ENCODE measurements at regions not wholly inside any gene's neighbourhood (a gene's known extent, or its start where the extent isn't known, plus 50 kb on each side); places are given as distances from the start of the nearest gene placed in this dataset.

DNA sequence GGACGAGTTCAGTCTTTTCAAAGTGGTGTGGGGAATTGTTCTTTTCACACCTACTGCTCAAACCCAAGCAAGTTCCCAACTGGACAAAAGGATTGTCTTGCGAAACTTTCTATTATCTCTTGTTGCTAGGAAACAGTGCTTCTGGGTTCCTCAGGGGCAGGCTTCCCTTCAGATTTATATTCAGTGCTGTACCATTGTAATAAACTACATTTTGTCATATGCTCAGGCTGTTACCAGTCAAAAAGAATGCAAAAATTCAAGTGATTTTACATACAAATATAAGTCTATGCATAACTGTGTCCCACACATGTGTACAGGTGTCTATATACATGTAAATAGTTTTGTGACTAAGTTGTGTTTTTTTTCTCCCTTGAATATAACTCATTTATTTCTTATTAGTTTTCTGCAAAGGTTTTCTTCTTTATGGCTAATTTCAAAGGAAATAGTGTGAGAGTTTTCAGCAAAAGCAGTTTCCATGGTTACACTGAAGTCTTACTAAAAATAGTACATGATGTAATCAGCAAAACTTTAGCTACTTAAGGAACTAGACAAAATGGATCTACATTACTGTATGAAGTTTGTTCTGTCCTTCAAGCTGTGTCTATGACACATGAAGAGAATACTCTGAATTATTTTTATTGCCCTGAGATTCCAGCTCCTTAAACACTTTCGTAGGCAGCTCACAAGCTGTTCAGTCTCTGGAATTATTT, 430.2 kb upstream of the TMPO start:
- no peaks in the 10 kb centered on the region for H3K4me1 ChIP-seq (ENCODE audit: control insufficient read depth, insufficient read depth, low read length, poor library complexity, severe bottlenecking)
- H3K4me3 ChIP-seq (ENCODE audit: insufficient read depth, low read depth, low read length, poor library complexity, severe bottlenecking), result no peak overlapping the region
- H3K27me3 ChIP-seq (replicated peaks; ENCODE audit: control insufficient read depth, insufficient read depth, low read length, poor library complexity, severe bottlenecking), result no peaks in the 10 kb centered on the region
- DNase-seq, result no peak
- no peaks in the 10 kb centered on the region for H3K9me3 ChIP-seq (ENCODE audit: control insufficient read depth, low read length)
- H3K36me3 ChIP-seq (ENCODE audit: control insufficient read depth, insufficient read depth, low read length), result no peaks in the 10 kb centered on the region
- H3K27ac ChIP-seq (ENCODE audit: insufficient read depth, low read length, poor library complexity, severe bottlenecking), result no peak overlapping the region

DNA sequence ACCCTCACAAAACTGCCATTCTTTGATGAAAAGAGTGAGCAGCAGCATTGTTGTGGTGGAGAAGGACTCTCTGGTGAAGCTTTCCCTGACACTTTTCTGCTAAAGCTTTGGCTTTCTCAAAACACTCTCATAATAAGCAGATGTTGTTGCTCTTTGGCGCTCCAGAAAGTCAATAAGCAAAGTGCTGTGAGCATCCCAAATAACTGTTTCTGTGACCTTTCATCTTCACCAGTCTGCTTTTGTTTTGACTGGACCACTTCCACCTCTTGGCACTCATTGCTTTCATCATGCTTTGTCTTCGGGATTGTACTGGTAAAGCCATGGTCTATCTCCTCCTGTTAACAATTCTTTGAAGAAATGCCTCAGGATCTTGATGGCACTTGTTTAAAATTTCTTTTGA, 424.7 kb upstream of the TMPO start:
- no peak overlapping the region for H3K4me3 ChIP-seq (ENCODE audit: insufficient read depth, low read depth, low read length, poor library complexity, severe bottlenecking)
- no peak for DNase-seq
- no peaks in the 10 kb centered on the region for H3K4me1 ChIP-seq (ENCODE audit: control insufficient read depth, insufficient read depth, low read length, poor library complexity, severe bottlenecking)
- H3K9me3 ChIP-seq (ENCODE audit: control insufficient read depth, low read length), result no peaks in the 10 kb centered on the region
- H3K36me3 ChIP-seq (ENCODE audit: control insufficient read depth, insufficient read depth, low read length), result no peaks in the 10 kb centered on the region
- H3K27ac ChIP-seq (ENCODE audit: insufficient read depth, low read length, poor library complexity, severe bottlenecking), result no peak overlapping the region
- H3K27me3 ChIP-seq (replicated peaks; ENCODE audit: control insufficient read depth, insufficient read depth, low read length, poor library complexity, severe bottlenecking), result no peaks in the 10 kb centered on the region

DNA sequence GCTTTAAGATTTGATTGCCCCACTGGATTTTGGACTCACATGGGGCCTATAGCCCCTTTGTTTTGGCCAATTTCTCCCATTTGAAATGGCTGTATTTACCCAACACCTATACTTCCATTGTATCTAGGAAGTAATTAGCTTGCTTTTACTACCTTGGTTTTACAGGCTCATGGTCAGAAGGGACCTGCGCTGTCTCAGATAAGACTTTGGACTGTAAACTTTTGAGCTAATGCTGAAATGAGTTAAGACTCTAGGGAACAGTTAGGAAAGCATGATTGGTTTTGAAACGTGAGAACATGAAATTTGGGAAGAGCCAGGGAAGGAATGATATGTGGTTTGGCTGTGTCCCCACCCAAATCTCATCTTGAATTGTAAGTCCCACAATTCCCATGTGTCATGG, 419.0 kb upstream of the TMPO start:
- H3K27me3 ChIP-seq (replicated peaks; ENCODE audit: control insufficient read depth, insufficient read depth, low read length, poor library complexity, severe bottlenecking), result no peaks in the 10 kb centered on the region
- no peak for DNase-seq
- no peak overlapping the region for H3K4me3 ChIP-seq (ENCODE audit: insufficient read depth, low read depth, low read length, poor library complexity, severe bottlenecking)
- H3K27ac ChIP-seq (ENCODE audit: insufficient read depth, low read length, poor library complexity, severe bottlenecking), result no peak overlapping the region
- no peaks in the 10 kb centered on the region for H3K4me1 ChIP-seq (ENCODE audit: control insufficient read depth, insufficient read depth, low read length, poor library complexity, severe bottlenecking)
- H3K36me3 ChIP-seq (ENCODE audit: control insufficient read depth, insufficient read depth, low read length), result no peaks in the 10 kb centered on the region
- H3K9me3 ChIP-seq (ENCODE audit: control insufficient read depth, low read length), result no peaks in the 10 kb centered on the region

DNA sequence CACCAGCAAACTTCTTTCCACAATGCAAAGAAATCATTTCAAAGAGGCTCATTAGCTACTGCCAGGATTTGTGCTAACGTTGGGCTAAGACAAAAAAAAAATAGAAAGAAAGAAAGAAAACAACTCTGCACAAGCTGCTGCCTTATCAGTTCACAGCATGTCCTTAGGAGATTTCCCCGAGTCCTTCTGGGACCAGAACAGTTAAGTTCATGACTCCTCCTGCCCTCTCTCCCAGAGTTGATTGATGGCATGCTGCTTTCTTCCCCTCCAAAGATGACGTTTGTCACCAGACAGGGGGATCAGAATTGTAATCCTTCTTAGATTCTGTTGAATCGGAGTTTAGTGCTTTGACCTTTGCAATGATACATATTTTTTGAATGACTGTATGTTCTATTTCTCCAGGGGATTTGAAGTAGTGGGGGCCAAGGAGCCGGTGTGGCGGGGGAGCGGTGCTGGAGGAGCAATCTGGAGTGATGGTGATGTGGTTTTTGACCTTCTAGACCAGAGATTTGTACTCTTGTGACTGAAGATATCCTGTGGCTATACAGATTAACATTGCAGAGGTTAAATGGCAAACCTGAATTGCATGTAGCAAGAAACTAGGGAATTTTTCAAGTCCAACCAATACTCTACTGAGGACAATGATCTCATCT, 409.2 kb upstream of the TMPO start:
- H3K27me3 ChIP-seq (replicated peaks; ENCODE audit: control insufficient read depth, insufficient read depth, low read length, poor library complexity, severe bottlenecking), result no peaks in the 10 kb centered on the region
- DNase-seq, result no peak
- no peaks in the 10 kb centered on the region for H3K9me3 ChIP-seq (ENCODE audit: control insufficient read depth, low read length)

DNA sequence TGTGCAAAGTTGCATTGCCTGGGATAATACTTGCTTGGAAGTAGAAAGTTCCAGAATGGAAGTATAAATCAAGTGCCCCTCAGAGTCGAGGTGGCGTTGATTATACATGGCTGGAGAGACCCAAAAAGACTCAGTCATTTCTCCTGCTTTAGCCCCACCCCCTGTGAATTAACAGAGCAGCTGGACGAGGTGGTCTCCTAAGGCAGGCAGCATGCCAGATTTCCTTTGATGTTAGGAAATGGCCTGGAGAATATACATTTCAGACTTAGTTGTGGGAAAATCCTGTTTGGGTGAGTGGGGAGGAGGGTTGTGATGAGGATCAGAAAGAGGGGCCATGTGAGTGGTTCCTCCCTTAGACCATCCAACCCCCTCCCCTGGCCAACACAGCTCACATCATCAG, 406.1 kb upstream of the TMPO start:
- Histone ChIP-seq H3K27ac (ENCODE audit: insufficient read depth, low read length, poor library complexity, severe bottlenecking) (no peak overlapping the region), H3K4me1 (ENCODE audit: control insufficient read depth, insufficient read depth, low read length, poor library complexity, severe bottlenecking) (no peaks in the 10 kb centered on the region)

More for the DNA sequence above, 409.2 kb upstream of the TMPO start:
- H3K4me1 ChIP-seq (ENCODE audit: control insufficient read depth, insufficient read depth, low read length, poor library complexity, severe bottlenecking), result no peaks in the 10 kb centered on the region
- no peaks in the 10 kb centered on the region for H3K36me3 ChIP-seq (ENCODE audit: control insufficient read depth, insufficient read depth, low read length)
- no peak overlapping the region for H3K4me3 ChIP-seq (ENCODE audit: insufficient read depth, low read depth, low read length, poor library complexity, severe bottlenecking)
- no peak overlapping the region for H3K27ac ChIP-seq (ENCODE audit: insufficient read depth, low read length, poor library complexity, severe bottlenecking)

DNA sequence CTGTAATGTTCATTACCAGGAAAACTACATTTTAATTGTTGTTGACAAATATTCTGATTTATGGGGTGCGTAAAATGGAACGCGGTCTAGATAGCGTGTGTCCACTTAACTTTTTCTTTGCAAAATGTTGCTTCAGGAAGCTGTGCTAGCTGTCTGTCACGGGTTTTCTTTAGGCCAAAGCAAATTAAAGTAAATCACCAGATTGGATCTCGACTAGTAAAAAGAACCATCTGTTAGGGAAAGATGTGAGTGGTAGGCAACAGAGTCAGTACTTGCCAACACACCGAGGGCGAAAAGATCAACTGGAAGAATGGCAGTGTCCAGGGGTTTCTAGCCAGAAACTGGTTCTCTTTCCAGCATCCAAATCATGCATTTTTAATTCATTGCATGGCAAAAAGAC, 404.9 kb upstream of the TMPO start:
- DNase-seq, result no peak
- no peaks in the 10 kb centered on the region for H3K27me3 ChIP-seq (replicated peaks; ENCODE audit: control insufficient read depth, insufficient read depth, low read length, poor library complexity, severe bottlenecking)
- no peak overlapping the region for H3K27ac ChIP-seq (ENCODE audit: insufficient read depth, low read length, poor library complexity, severe bottlenecking)
- no peaks in the 10 kb centered on the region for H3K36me3 ChIP-seq (ENCODE audit: control insufficient read depth, insufficient read depth, low read length)
- no peaks in the 10 kb centered on the region for H3K9me3 ChIP-seq (ENCODE audit: control insufficient read depth, low read length)
- no peaks in the 10 kb centered on the region for H3K4me1 ChIP-seq (ENCODE audit: control insufficient read depth, insufficient read depth, low read length, poor library complexity, severe bottlenecking)
- no peak overlapping the region for H3K4me3 ChIP-seq (ENCODE audit: insufficient read depth, low read depth, low read length, poor library complexity, severe bottlenecking)

More for the DNA sequence above, 406.1 kb upstream of the TMPO start:
- no peaks in the 10 kb centered on the region for H3K27me3 ChIP-seq (replicated peaks; ENCODE audit: control insufficient read depth, insufficient read depth, low read length, poor library complexity, severe bottlenecking)
- DNase-seq, result no peak
- H3K4me3 ChIP-seq (ENCODE audit: insufficient read depth, low read depth, low read length, poor library complexity, severe bottlenecking), result no peak overlapping the region
- H3K36me3 ChIP-seq (ENCODE audit: control insufficient read depth, insufficient read depth, low read length), result no peaks in the 10 kb centered on the region
- H3K9me3 ChIP-seq (ENCODE audit: control insufficient read depth, low read length), result no peaks in the 10 kb centered on the region

DNA sequence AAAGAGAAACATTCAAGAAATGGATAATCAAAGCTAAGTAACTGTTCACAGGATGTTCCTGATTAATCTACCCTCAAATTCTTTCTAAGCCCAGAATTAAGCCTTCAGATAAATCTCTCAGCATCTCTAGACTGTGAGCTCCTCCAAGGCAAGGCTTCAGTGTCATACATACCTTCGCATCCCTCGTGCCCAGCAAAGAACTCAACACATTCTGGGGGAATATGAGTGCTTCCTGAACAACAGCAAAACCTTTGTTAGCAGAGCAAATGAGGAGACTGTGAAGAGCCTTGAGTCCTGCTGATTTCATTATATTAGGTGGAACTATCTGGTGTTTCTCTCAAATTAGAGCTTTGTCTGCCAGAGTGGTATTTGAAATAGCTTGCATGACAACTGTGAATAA, 401.8 kb upstream of the TMPO start:
- Histone ChIP-seq H3K4me1 (ENCODE audit: control insufficient read depth, insufficient read depth, low read length, poor library complexity, severe bottlenecking) (no peaks in the 10 kb centered on the region), H3K4me3 (ENCODE audit: insufficient read depth, low read depth, low read length, poor library complexity, severe bottlenecking) (no peak overlapping the region), H3K36me3 (ENCODE audit: control insufficient read depth, insufficient read depth, low read length) (no peaks in the 10 kb centered on the region), H3K27ac (ENCODE audit: insufficient read depth, low read length, poor library complexity, severe bottlenecking) (no peak overlapping the region), H3K9me3 (ENCODE audit: control insufficient read depth, low read length) (no peaks in the 10 kb centered on the region), H3K27me3 (replicated peaks; ENCODE audit: control insufficient read depth, insufficient read depth, low read length, poor library complexity, severe bottlenecking) (no peaks in the 10 kb centered on the region)
- no peak for DNase-seq

DNA sequence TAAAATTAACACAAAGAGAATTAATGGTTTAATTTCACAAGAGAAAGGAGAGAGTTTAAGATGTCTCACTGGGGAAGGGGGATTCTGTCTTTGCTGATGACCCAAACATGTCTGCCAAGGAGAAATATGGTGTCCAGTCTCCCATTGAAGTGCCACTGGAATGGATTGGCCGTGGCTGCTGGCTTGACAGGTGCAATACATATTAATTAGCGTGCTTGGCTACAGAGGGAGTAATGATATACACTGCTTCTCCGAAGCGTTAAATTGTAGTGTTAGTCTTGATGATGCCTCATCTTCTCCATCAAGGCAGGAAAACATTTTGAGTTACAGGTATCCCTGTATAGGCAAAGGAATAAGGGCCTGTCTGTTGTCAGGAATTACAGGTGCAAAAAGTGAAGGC, 393.4 kb upstream of the TMPO start:
- no peak for DNase-seq
- no peaks in the 10 kb centered on the region for H3K36me3 ChIP-seq (ENCODE audit: control insufficient read depth, insufficient read depth, low read length)
- no peaks in the 10 kb centered on the region for H3K27me3 ChIP-seq (replicated peaks; ENCODE audit: control insufficient read depth, insufficient read depth, low read length, poor library complexity, severe bottlenecking)
- H3K4me3 ChIP-seq (ENCODE audit: insufficient read depth, low read depth, low read length, poor library complexity, severe bottlenecking), result no peak overlapping the region
- no peaks in the 10 kb centered on the region for H3K9me3 ChIP-seq (ENCODE audit: control insufficient read depth, low read length)
- no peak overlapping the region for H3K27ac ChIP-seq (ENCODE audit: insufficient read depth, low read length, poor library complexity, severe bottlenecking)
- H3K4me1 ChIP-seq (ENCODE audit: control insufficient read depth, insufficient read depth, low read length, poor library complexity, severe bottlenecking), result no peaks in the 10 kb centered on the region

DNA sequence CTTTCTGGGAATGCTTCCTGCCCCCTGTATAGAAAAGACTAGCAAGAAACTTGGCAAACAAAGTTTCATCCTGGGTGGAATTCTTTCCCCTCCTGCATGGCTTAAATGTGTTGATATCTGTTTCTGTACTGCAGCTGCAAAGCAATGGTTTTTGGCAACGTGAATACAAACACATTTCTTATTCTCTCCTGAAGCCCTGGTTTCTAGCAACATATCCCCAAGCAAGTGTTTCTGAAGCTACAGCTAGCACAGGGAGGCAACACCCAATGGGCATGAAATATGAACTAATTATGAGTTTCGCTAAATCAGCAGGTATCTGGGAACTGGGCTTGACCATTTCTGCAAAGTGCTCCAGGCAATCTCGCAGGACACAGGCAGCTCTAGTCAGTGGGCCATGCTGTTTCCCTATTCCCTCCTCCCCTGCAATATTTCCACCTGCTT, 392.3 kb upstream of the TMPO start:
- DNase-seq, result no peak
- no peaks in the 10 kb centered on the region for H3K36me3 ChIP-seq (ENCODE audit: control insufficient read depth, insufficient read depth, low read length)

DNA sequence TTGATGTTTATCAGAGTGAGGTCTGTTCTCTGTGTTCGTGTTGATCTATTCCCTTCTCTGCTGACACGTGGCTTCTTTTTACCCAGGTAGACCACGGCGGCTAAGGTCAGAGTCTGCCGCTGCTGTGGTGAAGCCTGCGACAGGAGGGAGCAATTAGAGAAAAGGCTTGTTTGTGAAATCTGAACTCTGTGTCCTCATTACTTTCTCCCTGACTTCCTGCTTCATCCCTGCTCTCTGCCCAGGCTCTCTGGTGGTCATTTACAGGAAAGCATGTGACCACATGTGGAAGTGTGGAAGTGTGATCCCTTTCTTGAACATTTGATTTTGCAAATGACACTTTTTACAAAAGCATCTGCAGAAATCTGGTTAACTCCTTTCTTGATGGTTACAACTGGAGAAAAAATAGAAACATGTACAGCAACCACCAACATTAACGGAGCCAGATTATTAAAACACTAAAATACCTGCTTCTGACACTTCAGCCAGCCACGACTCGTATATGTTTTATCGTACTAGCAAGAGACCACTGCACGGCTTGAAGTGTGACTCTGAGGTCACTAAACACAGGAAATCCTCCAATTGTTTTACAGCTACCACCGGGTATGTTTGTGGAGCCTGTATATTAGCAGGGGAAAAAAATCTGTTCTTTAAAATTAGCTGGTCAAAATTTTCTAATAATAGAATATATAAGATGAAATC, 388.6 kb upstream of the TMPO start:
- Histone ChIP-seq H3K27me3 (replicated peaks; ENCODE audit: control insufficient read depth, insufficient read depth, low read length, poor library complexity, severe bottlenecking) (no peaks in the 10 kb centered on the region), H3K9me3 (ENCODE audit: control insufficient read depth, low read length) (no peaks in the 10 kb centered on the region), H3K4me3 (ENCODE audit: insufficient read depth, low read depth, low read length, poor library complexity, severe bottlenecking) (no peak overlapping the region), H3K27ac (ENCODE audit: insufficient read depth, low read length, poor library complexity, severe bottlenecking) (no peak overlapping the region), H3K4me1 (ENCODE audit: control insufficient read depth, insufficient read depth, low read length, poor library complexity, severe bottlenecking) (no peaks in the 10 kb centered on the region), H3K36me3 (ENCODE audit: control insufficient read depth, insufficient read depth, low read length) (no peaks in the 10 kb centered on the region)
- DNase-seq, result no peak

More for the DNA sequence above, 392.3 kb upstream of the TMPO start:
- H3K27me3 ChIP-seq (replicated peaks; ENCODE audit: control insufficient read depth, insufficient read depth, low read length, poor library complexity, severe bottlenecking), result no peaks in the 10 kb centered on the region
- no peaks in the 10 kb centered on the region for H3K9me3 ChIP-seq (ENCODE audit: control insufficient read depth, low read length)
- no peak overlapping the region for H3K4me3 ChIP-seq (ENCODE audit: insufficient read depth, low read depth, low read length, poor library complexity, severe bottlenecking)
- H3K27ac ChIP-seq (ENCODE audit: insufficient read depth, low read length, poor library complexity, severe bottlenecking), result no peak overlapping the region
- no peaks in the 10 kb centered on the region for H3K4me1 ChIP-seq (ENCODE audit: control insufficient read depth, insufficient read depth, low read length, poor library complexity, severe bottlenecking)

Measured in effector memory CD4-positive, alpha-beta T cell (primary cell).